Keratinocyte (primary cell): ENCODE measurements at regions not wholly inside any gene's neighbourhood (a gene's known extent, or its start where the extent isn't known, plus 50 kb on each side); places are given as distances from the start of the nearest gene placed in this dataset.

Experiments
- CTCF ChIP-seq, 3 experiments: IDR thresholded peaks in 1 of 3; conservative IDR thresholded peaks in 1 of 3; optimal IDR thresholded peaks in 1 of 3; 2 replicates in 2 of 3; 3 replicates in 1 of 3; pipeline versions ENCODE3 to v1.5.1; 2011; ENCODE audit warnings: low read length in 3 of 3, mild to moderate bottlenecking in 3 of 3, moderate library complexity in 2 of 3, control low read depth in 1 of 3, inconsistent platforms in 1 of 3; ENCODE audit not compliant: insufficient read depth in 2 of 3; ENCODE audit errors: extremely low read depth in 1 of 3
- EZH2 ChIP-seq: IDR thresholded peaks from one replicate; pipeline ENCODE4 v1.6.1; 2012; ENCODE audit warnings: inconsistent platforms, mild to moderate bottlenecking, low read length, moderate library complexity

GRCh38 chr2:40625849-40626248, 174.0 kb upstream of the SLC8A1 start:
- no peak for TF ChIP-seq CTCF (optimal IDR thresholded peaks at IDR 0.05 in 1 of 3, IDR thresholded peaks at IDR 0.05 in 1 of 3, conservative IDR thresholded peaks at IDR 0.05 in 1 of 3; ENCODE audit: extremely low read depth in 1 of 3, insufficient read depth in 2 of 3, low read length in 3 of 3)
- no peak for TF ChIP-seq EZH2
